ENCODE measurements at regions not wholly inside any gene's neighbourhood (a gene's known extent, or its start where the extent isn't known, plus 50 kb on each side); places are given as distances from the start of the nearest gene placed in this dataset.

GRCh38 chr3:27570421-27571106, 86.4 kb upstream of the SLC4A7 start:
- no TSS peak for BruUV-seq (replicated peaks)
- no peaks in the 10 kb centered on the region for H3K4me1 ChIP-seq (replicated peaks in 1 of 2; ENCODE audit: control insufficient read depth in 2 of 2, insufficient read depth in 2 of 2, low read length in 2 of 2)

DNA sequence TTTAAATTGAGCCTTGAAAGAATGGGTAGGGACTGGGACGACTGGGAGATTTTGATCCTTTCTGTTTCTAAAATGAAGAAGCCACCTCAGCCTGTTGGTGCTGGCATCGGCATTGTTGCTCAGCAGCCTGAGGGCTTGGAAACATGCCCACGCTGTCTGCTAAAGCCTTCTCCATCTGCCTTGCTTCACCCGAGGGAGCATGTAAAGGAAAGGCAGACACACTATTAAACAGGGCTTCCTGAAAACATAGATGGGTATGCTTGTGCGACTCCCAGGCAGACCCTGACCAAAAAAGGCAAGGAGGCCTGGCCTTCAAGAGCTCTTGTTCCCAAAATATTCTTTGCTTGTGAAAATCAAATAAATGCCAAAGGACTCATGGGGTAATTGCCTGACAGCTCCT, 84.2 kb upstream of the SLC4A7 start:
- Histone ChIP-seq H3K4me1 (replicated peaks in 1 of 2; ENCODE audit: control insufficient read depth in 2 of 2, insufficient read depth in 2 of 2, low read length in 2 of 2) (no peaks in the 10 kb centered on the region), H3K27me3 (ENCODE audit: control insufficient read depth in 2 of 2, insufficient read depth in 2 of 2, low read length in 2 of 2) (no peaks in the 10 kb centered on the region), H3K9me3 (replicated peaks; ENCODE audit: control insufficient read depth, insufficient read depth, low read depth, low read length) (no peaks in the 10 kb centered on the region), H3K4me2 (ENCODE audit: insufficient read depth, low read length) (no peak overlapping the region), H3K36me3 (ENCODE audit: control insufficient read depth, insufficient read depth, low read length) (no peaks in the 10 kb centered on the region), H3K79me2 (ENCODE audit: control insufficient read depth, insufficient read depth, low read length) (no peaks in the 10 kb centered on the region), H2AFZ (ENCODE audit: low read depth, low read length) (no peak overlapping the region), H3K4me3 (no peak overlapping the region), H3K9ac (ENCODE audit: insufficient read depth in 1 of 2, low read depth in 2 of 2, low read length in 2 of 2) (no peak overlapping the region), H3K9me1 (ENCODE audit: control insufficient read depth, insufficient read depth, low read length) (no peaks in the 10 kb centered on the region), H4K20me1 (replicated peaks; ENCODE audit: control insufficient read depth, insufficient read depth, low read length) (no peaks in the 10 kb centered on the region), H3K27ac (ENCODE audit: extremely low read depth, low read depth, low read length) (no peak overlapping the region)
- WGBS (ENCODE audit: insufficient coverage, low coverage, missing lambda C conversion rate) = 0% methylated on average over 5 of the region's 5 CpGs
- BruUV-seq (replicated peaks) = no TSS peak
- ChIA-PET POLR2A (no interaction called here), CTCF (ENCODE audit: low intra/inter-chr PET ratio) (no interaction called here)
- ATAC-seq = no peak
- no peak for FAIRE-seq
- intact Hi-C loops (cut with micrococcal nuclease) (no loop called here), in situ Hi-C loops (cut with MboI) (no loop called here)
- DNase-seq (ENCODE audit: extremely low read depth in 1 of 4, low spot score in 3 of 4) = no peak
- TF ChIP-seq TBP (optimal IDR thresholded peaks at IDR 0.05; ENCODE audit: low read depth, low read length) (no peak), RCOR1 (IDR thresholded peaks at IDR 0.05; ENCODE audit: borderline replicate concordance in 1 of 2, low read depth in 2 of 2, low read length in 2 of 2) (no peak), TCF15 (CRISPR knock-in tag; IDR thresholded peaks at IDR 0.05) (no peak), ZNF584 (CRISPR knock-in tag; IDR thresholded peaks at IDR 0.05; ENCODE audit: low read depth) (no peak), THRAP3 (IDR thresholded peaks at IDR 0.05; ENCODE audit: borderline replicate concordance) (no peak), TAF7 (tag; IDR thresholded peaks at IDR 0.05) (no peak), USF1 (CRISPR knock-in tag; IDR thresholded peaks at IDR 0.05) (no peak)
- TF ChIP-seq, protein P1, sequence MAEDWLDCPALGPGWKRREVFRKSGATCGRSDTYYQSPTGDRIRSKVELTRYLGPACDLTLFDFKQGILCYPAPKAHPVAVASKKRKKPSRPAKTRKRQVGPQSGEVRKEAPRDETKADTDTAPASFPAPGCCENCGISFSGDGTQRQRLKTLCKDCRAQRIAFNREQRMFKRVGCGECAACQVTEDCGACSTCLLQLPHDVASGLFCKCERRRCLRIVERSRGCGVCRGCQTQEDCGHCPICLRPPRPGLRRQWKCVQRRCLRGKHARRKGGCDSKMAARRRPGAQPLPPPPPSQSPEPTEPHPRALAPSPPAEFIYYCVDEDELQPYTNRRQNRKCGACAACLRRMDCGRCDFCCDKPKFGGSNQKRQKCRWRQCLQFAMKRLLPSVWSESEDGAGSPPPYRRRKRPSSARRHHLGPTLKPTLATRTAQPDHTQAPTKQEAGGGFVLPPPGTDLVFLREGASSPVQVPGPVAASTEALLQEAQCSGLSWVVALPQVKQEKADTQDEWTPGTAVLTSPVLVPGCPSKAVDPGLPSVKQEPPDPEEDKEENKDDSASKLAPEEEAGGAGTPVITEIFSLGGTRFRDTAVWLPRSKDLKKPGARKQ (CRISPR knock-in tag; IDR thresholded peaks at IDR 0.05) = no peak
- TF ChIP-seq, protein P2, sequence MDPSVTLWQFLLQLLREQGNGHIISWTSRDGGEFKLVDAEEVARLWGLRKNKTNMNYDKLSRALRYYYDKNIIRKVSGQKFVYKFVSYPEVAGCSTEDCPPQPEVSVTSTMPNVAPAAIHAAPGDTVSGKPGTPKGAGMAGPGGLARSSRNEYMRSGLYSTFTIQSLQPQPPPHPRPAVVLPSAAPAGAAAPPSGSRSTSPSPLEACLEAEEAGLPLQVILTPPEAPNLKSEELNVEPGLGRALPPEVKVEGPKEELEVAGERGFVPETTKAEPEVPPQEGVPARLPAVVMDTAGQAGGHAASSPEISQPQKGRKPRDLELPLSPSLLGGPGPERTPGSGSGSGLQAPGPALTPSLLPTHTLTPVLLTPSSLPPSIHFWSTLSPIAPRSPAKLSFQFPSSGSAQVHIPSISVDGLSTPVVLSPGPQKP (CRISPR knock-in tag; IDR thresholded peaks at IDR 0.05) = no peak

More at GRCh38 chr3:27570421-27571106, 86.4 kb upstream of the SLC4A7 start:
- intact Hi-C loops (cut with micrococcal nuclease) = no loop called here
- no peak overlapping the region for H3K4me3 ChIP-seq
- H3K9me3 ChIP-seq (replicated peaks; ENCODE audit: control insufficient read depth, insufficient read depth, low read depth, low read length) = no peaks in the 10 kb centered on the region
- in situ Hi-C loops (cut with MboI) = no loop called here
- H3K36me3 ChIP-seq (ENCODE audit: control insufficient read depth, insufficient read depth, low read length) = no peaks in the 10 kb centered on the region
- FAIRE-seq = no peak
- CTCF ChIA-PET (ENCODE audit: low intra/inter-chr PET ratio) = no interaction called here
- H3K9me1 ChIP-seq (ENCODE audit: control insufficient read depth, insufficient read depth, low read length) = no peaks in the 10 kb centered on the region
- no peak for DNase-seq (ENCODE audit: extremely low read depth in 1 of 4, low spot score in 3 of 4)
- no peak overlapping the region for H3K9ac ChIP-seq (ENCODE audit: insufficient read depth in 1 of 2, low read depth in 2 of 2, low read length in 2 of 2)
- no peak overlapping the region for H2AFZ ChIP-seq (ENCODE audit: low read depth, low read length)
- 0% methylated on average over 3 of the region's 4 CpGs for WGBS (ENCODE audit: insufficient coverage, low coverage, missing lambda C conversion rate)
- no peaks in the 10 kb centered on the region for H3K27me3 ChIP-seq (ENCODE audit: control insufficient read depth in 2 of 2, insufficient read depth in 2 of 2, low read length in 2 of 2)
- H3K4me2 ChIP-seq (ENCODE audit: insufficient read depth, low read length) = no peak overlapping the region
- H3K79me2 ChIP-seq (ENCODE audit: control insufficient read depth, insufficient read depth, low read length) = no peaks in the 10 kb centered on the region
- TF ChIP-seq ZEB2 (IDR thresholded peaks at IDR 0.05) (no peak), PHB (CRISPR knock-in tag; IDR thresholded peaks at IDR 0.05) (no peak), ZNF561 (CRISPR knock-in tag; conservative IDR thresholded peaks at IDR 0.05) (no peak)
- TF ChIP-seq, protein P3, sequence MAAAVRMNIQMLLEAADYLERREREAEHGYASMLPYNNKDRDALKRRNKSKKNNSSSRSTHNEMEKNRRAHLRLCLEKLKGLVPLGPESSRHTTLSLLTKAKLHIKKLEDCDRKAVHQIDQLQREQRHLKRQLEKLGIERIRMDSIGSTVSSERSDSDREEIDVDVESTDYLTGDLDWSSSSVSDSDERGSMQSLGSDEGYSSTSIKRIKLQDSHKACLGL (CRISPR knock-in tag; IDR thresholded peaks at IDR 0.05; ENCODE audit: borderline replicate concordance, poor library complexity, severe bottlenecking) = no peak
- H3K27ac ChIP-seq (ENCODE audit: extremely low read depth, low read depth, low read length) = no peak overlapping the region
- POLR2A ChIA-PET = no interaction called here
- H4K20me1 ChIP-seq (replicated peaks; ENCODE audit: control insufficient read depth, insufficient read depth, low read length) = no peaks in the 10 kb centered on the region
- no peak for ATAC-seq
